HG03469 (cell line): ENCODE measurements at regions not wholly inside any gene's neighbourhood (a gene's known extent, or its start where the extent isn't known, plus 50 kb on each side); places are given as distances from the start of the nearest gene placed in this dataset.
"Not testable (repeated sequence)": the region's sequence is repeated elsewhere in the genome, so short reads cannot be mapped to it uniquely, and the experiment has no call there.

Experiments used
- ATAC-seq: cut with Tn5 transposase; IDR thresholded peaks from one replicate; pipeline ENCODE4 v1.9.1; 2021; ENCODE audit warnings: mild to moderate bottlenecking, moderate library complexity, moderate number of reproducible peaks; ENCODE audit not compliant: unreplicated experiment

DNA sequence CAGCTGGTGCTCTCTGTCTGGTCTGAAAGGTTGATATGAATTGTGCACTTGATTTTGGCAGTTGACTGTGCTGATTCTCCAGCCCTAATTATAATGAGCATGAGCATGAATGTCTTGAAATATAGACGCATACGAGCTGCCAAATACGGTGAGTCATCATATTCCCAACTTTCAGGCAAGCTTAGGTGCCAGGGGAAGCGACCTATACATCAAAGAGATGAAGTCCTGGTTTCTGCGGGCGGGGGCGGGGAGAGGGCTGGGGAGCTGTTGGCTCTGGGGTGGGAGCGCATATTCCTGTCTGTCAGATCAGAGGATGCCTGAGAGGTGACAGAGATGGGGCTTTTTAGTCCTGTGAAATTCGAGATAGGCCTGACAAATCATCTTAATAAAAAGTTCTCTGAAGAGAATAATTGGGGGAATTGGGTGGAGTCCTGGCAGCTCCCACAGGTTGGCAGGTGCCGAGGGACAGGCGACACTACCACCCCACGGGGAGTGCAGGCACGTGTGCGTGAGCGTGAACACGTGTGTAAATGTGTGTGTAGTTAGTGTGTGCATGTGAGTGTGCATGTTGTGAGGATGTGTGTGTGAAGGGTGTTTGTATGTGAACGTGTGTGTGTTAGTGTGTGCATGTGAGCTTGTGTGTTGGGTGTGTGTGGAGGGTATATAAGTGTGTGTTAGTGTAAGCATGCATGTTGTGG, 865.3 kb downstream of the TBC1D22A start:
- no peak for ATAC-seq

- no peak for ATAC-seq
Observed at GRCh38 chr22:47626428-47627390, 864.3 kb downstream of the TBC1D22A start.

DNA sequence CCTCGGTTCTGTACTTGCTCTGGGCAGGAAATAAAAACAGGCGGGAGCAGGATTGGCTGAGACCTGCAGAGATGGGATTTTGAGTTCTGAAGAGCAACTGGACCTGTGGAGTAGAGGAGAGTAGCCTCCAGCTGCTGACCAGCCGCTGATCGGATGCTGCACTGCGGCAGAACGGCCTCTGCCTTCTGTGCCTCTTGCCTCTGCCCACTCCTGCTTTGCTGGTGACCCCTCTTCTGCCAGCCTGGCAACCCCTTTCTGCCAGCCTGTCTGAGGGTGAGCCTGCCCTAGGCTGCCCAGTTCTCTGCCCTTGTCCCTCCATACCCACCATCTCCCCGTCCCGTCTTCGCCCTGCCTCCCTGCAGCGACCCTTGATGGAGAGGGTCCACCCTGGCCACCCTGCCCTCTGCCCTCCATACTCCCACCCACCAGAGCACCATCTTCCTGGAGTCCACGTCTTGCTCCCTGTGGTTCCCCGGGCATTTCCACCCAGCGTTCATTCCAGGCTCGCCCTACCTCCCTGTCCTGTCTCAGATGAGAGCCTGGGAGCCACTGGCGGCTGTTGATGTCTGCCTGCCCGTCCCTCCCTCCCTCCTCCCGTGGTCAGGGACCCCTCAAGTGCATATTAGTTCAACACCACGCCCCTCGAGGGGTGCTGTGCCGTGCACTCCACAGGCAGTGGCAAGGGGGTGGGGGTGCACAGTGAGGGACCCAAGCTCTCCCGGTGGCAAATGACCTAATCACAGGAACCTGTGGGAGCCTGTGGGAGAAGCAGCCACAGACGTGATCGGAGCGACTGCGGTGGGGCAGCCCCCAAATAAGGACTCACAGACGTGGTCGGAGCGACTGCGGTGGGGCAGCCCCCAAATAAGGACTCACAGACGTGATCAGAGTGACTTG, 863.3 kb downstream of the TBC1D22A start:
- ATAC-seq: no peak

GRCh38 chr22:47625013-47625385, 862.5 kb downstream of the TBC1D22A start:
- ATAC-seq: no peak

- no peak for ATAC-seq
Observed at GRCh38 chr22:47624252-47625012, 862.0 kb downstream of the TBC1D22A start.

GRCh38 chr22:47623763-47624148, 861.3 kb downstream of the TBC1D22A start:
- ATAC-seq: no peak

DNA sequence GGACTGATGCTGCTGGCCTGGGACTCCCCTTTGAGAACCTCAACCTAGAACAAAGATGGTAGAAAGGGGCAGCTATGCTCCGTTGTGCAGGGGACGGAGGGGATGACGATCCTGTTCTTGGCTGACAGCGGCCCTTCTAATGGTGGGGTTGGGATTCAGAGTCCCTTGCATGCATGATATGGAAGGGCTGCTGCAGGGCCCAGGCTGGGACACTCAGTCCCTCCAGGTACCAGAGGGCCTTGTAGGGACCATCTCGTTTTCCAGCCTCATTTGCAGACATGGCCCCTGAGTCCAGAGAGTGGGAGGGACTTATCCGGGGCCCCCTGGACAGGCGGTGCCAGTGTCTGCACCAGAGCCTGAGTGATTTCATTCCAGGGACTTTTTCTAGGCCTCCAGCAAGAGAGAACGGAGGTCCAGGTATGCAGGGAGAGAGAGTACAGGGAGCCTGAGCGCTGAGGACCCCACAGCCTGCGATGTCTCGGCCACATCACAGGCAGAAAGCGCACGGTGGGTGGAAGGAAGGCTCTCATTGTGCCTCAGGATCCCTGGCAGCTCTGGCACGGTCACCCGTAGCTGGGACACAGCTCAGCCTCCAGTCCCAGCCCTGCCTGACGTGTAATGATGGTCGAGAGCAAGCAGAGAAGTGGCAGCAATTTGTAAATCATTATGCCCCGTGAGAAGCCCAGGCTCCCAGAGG, 860.8 kb downstream of the TBC1D22A start:
- no peak for ATAC-seq

GRCh38 chr22:47622541-47622940, 860.1 kb downstream of the TBC1D22A start:
- ATAC-seq: no peak

DNA sequence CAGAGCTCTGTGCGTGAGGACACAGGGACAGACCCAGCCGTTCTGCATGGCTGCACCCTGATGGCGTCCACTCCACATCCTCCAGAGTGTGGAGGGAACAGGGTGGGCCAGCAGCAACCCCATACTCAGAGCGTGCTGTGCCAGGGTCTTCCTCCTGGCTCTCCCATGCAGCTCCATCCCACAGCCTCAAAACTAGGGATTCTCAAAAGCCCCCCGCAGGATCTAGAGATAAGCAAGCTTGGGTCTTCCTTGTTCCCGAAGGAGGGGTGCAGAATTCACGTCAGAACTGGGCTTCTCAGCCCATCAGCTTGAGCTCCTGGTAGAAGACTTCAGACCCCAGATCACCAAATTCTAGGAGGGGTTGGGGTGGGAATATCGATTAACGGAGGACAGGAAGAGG, 858.8 kb downstream of the TBC1D22A start:
- no peak for ATAC-seq

DNA sequence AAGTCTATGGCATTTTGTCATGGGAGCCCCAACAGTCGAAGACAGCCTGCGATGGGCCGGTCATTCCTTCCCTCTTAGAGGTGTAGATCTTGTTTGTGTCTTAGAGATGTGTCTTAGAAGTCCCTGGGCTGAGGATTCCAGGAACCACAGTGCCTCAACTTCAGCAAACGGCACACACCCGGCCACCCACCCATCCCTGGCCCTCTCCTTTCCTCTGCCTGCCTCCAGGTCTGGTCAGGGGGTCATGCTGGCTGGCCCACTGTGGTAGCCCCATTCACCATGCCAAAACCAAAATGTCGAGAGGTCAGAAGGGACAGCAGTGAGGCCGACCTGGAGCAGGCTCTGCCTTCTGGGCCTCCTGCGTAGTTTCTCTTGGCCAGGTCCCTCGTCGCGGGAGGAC, 857.9 kb downstream of the TBC1D22A start:
- no peak for ATAC-seq

DNA sequence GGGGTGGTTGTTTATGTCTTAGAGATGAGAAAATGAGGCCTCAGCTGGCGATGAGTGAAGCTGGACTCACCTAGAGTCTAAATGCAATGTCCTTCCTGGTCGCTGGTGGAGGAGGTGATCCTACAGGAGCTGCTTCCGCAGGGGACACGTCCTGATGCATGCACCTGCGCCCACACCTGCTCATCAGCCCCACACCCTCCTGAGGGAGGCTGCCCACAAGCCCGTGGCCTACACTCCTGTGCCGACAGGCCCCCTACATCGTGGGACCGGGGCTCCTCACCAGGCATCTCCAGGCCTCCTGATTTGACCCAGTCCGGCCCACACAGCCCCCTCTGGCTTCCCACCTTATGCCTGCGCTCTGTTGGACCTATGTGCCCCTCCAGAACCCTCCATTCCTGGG, 857.2 kb downstream of the TBC1D22A start:
- ATAC-seq: no peak

DNA sequence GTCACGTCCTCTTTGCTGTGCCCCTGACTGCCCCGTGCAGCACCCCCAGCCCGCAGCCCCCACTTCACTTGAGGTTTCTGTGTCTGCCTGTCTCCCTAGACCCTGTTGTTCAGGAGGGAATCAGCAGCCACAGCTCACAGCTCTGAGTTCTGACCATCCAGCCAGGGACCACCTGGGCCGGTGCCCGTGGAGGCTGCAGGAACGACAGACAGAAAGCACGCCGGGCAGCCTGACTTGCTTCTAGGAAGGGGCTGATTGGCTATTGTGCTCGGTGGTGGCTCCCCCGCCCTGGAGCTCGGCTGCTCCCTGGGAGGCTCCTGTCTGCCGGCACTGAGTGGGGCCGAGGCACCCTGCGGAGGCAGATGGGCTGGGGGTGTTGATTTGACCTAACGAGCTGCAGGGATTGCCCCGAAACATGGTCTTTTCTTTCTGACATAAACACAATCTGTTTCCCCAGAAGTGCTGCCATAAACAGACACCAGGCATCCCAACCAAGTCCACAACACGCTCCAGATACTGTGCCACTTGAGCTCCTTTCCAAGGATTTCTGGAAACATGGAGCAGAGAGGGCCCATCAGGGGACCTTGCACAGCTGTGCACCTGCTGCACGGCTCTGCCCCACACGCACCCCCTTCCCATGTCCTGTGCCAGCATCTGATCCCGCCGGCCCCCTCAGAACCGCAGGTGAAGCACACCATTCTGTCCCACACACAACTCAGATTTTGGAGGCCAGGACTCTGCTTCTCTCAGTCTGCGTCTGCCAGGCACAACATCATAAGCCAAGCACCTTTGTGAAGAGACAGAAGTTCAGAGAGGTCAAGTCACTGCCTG, 855.9 kb downstream of the TBC1D22A start:
- no peak for ATAC-seq

- no peak for ATAC-seq
Observed at GRCh38 chr22:47617186-47617585, 854.7 kb downstream of the TBC1D22A start.

DNA sequence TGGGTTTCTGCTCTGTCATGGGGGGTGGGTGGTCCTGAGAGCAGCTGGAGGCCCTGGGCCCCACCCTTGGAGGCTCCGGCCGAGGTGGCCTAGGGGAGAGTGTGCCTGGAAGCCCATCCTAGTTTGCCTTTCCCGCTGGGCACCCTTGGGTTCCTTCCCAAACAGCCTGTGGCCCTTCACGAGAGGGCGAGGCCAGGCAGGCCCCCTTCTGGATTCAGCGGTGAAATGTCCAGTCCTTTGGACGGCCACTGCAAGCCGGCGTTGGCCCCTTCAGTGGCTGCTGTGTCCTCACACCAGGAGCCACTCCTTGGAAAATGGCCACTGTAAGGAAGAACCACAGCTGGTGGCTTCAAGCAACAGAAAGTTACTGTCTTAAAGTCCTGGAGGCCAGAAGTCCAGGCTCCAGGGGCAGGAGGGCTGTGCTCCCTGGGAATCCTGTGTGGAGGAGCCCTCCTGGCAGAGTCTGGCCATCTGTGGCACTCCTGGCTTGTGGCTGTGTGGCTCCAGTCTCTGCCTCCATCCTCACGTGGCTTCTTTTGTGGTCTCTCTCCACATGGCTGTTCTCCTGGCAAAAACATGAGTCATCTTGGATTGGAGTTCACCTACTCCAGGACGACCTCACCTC, 854.1 kb downstream of the TBC1D22A start:
- no peak for ATAC-seq

DNA sequence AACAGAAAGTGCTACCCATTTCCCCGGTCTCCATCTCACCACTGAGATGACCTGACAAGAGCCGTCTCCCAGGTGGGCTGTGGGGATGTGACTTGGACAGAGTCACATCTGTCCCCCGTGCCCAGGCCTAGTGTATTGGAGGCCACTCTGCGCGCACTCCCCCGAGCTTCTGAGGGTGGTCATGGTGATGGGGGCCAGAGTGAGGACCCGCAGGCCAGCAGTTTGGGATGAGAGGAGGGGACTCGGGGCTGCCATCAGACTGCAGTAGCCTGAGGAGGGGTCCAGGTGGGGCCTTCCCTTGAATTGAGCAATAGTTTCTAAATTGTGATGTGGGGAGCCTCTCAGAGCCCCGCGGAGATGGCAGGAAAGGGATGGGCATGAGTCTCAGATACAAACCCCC, 852.6 kb downstream of the TBC1D22A start:
- ATAC-seq: no peak

- no peak for ATAC-seq
Observed at GRCh38 chr22:47613606-47614350, 851.3 kb downstream of the TBC1D22A start.

GRCh38 chr22:47613181-47613580, 850.7 kb downstream of the TBC1D22A start:
- not testable (repeated sequence) for ATAC-seq
